ENCODE measurements at regions not wholly inside any gene's neighbourhood (a gene's known extent, or its start where the extent isn't known, plus 50 kb on each side); places are given as distances from the start of the nearest gene placed in this dataset.

- TF ChIP-seq CTCF (IDR thresholded peaks at IDR 0.05; ENCODE audit: low read length) = no peak
- TF ChIP-seq EZH2 (optimal IDR thresholded peaks at IDR 0.05; ENCODE audit: low read depth, low read length) = no peak
- TF ChIP-seq EZH2phosphoT487 (IDR thresholded peaks at IDR 0.05; ENCODE audit: low read length) = no peak
Observed at GRCh38 chr6:66717801-66718200, 1010.8 kb upstream of the EYS start.
